ENCODE measurements at regions not wholly inside any gene's neighbourhood (a gene's known extent, or its start where the extent isn't known, plus 50 kb on each side); places are given as distances from the start of the nearest gene placed in this dataset.

- TF ChIP-seq CTCF (optimal IDR thresholded peaks at IDR 0.05 in 1 of 3, IDR thresholded peaks at IDR 0.05 in 1 of 3, conservative IDR thresholded peaks at IDR 0.05 in 1 of 3; ENCODE audit: extremely low read depth in 1 of 3, insufficient read depth in 2 of 3, low read length in 3 of 3) (no peak), EZH2 (IDR thresholded peaks at IDR 0.05; ENCODE audit: low read length) (no peak)
Measured at GRCh38 chr12:76190299-76190698, 105.8 kb upstream of the NAP1L1 start.
